ENCODE measurements at regions not wholly inside any gene's neighbourhood (a gene's known extent, or its start where the extent isn't known, plus 50 kb on each side); places are given as distances from the start of the nearest gene placed in this dataset.

DNA sequence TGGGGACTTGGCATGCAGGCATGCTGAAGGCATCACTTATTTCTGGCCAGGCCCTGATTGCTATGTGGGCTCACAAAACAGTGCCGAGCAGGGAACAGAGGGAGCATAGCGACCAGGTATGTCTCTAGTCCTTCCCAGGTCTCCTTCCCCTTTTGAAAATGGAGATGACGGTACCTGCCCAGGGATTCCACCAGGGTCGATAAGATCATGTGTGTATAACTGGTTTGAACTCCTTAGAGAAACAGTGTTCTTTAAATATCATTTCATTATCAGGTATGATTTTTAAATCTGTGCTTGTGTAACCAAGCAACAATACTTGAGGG, 280.6 kb downstream of the FOXO1 start:
- intact Hi-C loops (cut with DNase I), result no loop called here
- DNase-seq, result no peak

DNA sequence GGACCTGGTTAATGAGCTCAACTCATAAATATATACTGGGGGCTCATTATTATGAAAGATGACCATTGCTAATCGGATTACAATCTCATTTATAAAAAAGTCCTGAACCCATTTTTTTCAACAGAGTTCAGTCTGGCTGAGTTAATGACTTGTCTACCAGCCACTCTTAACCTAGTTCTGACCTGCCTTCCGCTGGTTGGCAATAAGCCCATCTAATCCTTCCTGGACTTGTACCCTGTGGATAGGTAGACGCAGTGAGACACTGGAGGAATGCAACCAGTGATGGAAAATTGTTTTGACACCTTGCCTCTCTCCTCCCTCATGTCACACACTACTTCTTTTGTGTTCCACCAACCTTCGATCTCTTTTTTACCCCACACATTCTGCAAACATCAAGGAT, 279.9 kb downstream of the FOXO1 start:
- intact Hi-C loops (cut with DNase I), result no loop called here
- no peak for DNase-seq

DNA sequence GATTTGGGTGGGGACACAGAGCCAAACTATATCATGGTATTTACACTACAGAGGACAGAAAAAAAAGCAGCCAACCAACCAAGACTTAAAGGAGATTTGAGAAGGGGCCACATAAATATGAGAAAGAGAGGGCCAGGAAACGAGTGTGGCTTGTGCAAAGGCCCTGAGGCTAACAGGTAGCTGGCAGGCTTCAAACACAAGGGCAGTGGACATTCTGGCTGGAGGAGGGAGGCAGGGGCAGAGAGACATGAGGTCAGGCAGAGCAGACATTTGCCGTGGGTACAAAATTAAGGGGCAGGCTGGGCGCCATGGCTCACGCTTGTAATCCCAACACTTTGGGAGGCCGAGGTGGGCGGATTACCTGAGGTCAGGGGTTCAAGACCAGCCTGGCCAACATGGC, 278.7 kb downstream of the FOXO1 start:
- intact Hi-C loops (cut with DNase I), result no loop called here
- no peak for DNase-seq

DNA sequence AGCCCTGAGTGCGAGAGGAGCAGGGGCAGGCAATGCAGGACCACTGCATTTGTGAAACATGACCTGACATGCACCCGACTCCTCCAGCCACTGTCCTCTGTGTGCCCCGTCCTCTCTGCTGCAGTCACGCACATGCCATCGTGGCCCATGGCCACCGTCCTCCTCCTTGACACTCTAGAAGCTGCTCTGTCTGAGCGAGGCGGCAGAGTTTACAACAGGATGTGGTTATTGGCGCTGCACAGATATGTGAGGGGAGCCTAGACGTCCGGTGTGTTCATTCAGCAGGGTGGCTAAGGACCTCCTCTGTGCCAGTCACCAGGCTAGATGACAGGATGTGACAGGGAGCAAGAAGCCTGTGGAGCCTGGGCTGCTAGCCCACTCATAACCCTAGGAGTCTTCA, 277.8 kb downstream of the FOXO1 start:
- intact Hi-C loops (cut with DNase I), result no loop called here
- DNase-seq, result no peak

DNA sequence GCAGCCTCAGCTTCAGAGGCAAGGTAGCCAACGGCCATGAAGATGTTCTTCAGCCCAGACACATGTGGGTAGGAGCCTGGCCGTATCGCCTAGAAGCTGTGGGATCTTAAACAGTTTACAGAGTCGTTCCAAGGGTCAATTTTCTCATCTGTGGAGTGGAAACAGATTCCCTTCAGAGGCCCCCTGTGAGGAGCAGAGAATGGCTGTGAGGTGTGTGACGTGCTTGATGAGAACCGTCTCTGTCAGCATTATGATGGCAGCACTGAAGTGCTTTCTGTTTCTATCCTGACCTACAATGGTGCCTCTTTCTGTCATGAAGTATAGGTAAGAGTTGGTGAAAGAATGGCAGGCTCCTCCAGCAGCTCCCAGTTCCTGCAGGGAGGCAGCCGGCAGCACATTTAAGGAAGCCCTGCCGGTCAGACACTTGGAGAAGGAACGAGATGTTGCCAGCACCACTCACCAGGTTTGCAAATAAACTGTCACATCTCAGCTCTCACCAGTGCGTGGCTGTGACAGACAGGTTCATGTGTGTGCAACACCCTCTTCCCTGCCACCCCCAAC, 277.3 kb downstream of the FOXO1 start:
- intact Hi-C loops (cut with DNase I), result no loop called here
- DNase-seq, result peak in 1 of 10 donors; percentile 22

DNA sequence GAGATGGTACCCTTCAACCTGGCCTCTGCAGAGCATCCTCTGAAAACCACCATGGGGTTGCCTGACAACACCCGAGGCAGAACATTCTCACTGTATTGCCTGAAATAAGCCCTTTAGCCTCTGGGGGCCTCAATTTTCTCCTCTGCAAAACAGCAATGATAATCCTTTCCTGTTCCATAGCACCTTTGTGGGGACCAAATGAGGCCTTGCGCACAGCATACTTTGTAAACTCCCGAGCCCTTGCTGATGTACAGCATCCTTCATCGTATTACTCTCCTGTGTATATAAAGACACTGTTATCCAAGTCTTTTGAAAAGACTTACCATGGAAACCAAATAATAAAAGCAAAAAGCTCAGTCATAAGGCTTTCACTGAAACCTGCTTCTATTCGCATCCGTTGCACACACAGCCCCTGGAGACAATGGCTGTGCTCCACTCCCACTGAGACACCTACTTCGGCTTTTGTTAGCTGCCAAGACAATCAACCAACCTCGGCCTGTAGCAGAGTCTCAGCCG, 276.0 kb downstream of the FOXO1 start:
- intact Hi-C loops (cut with DNase I), result no loop called here
- DNase-seq, result no peak

DNA sequence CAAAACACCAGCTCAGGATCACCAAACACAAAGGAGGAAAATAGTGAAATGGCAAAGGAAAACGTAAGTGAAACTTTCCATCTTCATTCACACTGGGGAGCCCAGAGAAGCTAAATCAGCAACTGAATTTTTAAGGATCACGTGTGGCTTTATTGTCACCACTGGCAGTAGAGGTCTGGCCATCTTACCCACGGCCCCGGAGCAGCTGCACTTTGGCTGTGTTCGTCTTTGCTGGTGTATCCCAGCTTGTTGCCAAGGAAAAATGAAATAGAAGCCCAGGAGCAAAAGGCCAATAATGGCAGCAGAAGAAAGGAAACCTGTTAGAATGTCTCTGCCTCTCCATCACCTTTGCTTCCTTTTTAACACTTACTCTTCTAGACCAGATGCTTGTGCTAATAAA, 274.7 kb downstream of the FOXO1 start:
- DNase-seq, result no peak
- intact Hi-C loops (cut with DNase I), result no loop called here

DNA sequence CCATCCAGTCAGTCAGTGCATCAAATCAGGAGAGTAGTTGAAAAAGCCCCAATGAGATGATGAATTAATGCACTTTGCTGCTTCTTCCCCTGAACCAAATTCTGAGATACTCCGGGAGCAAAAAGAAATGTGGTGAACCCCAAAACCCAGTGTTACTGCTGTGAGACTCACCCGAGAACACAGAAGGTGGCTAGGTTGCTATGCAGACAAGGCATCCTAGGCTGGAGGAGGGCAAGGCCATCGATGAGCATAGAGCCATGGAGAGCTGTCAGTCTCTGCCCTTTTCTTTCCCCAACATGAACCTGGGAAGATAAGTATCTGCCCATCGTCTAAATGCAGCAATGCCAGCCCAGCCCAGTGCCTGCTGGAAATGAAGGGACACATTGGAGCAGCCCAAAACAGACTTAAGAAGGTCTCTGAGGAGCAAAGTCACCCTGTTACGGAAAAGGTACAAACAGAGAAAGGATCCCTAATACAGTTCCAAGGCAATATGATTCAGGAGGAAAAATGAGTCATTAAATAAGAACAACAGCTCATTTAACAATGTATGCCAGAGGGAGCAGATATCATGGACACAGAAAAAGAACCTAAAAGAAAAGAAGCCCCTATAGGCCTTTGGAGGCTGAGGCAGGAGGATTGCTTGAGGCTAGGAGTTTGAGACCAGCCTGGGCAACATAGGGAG, 272.0 kb downstream of the FOXO1 start:
- no peak for DNase-seq
- intact Hi-C loops (cut with DNase I), result no loop called here

DNA sequence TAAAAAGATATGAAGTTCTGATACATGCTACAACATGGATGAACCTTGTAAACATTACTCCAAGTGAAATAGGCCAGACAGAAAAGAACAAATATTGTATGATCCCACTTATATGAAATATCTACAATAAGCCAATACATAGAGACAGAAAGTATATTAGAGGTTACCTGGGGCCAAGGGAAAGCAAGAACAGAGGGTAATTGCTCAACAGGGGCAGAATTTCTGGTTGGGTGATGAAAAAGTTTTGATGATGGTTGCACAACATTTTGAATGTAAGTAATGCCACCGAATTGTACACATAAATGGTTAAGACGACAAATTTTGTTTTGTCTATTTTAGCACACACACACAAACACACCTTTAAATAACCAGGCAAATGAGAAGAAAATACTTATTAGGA, 268.4 kb downstream of the FOXO1 start:
- no peak for DNase-seq
- intact Hi-C loops (cut with DNase I), result no loop called here

DNA sequence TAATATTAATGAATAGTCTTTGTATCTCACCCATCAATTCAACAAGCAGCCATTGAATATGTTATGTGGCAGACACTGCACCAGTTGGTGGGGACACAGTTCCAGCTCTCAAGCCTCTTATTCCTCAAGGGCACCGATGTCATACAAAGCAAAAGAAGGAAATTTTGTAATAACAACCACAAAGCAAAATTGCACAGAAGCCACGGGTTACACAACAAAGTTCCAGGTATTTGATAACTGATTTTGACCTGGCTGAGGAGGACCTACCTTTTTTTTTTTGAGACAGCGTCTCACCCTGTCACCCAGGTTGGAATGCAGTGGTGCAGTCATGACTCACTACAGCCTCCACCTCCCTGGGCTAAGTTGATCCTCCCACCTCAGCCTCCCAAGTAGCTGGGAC, 266.7 kb downstream of the FOXO1 start:
- intact Hi-C loops (cut with DNase I), result no loop called here
- DNase-seq, result peak in 1 of 10 donors; percentile 37

DNA sequence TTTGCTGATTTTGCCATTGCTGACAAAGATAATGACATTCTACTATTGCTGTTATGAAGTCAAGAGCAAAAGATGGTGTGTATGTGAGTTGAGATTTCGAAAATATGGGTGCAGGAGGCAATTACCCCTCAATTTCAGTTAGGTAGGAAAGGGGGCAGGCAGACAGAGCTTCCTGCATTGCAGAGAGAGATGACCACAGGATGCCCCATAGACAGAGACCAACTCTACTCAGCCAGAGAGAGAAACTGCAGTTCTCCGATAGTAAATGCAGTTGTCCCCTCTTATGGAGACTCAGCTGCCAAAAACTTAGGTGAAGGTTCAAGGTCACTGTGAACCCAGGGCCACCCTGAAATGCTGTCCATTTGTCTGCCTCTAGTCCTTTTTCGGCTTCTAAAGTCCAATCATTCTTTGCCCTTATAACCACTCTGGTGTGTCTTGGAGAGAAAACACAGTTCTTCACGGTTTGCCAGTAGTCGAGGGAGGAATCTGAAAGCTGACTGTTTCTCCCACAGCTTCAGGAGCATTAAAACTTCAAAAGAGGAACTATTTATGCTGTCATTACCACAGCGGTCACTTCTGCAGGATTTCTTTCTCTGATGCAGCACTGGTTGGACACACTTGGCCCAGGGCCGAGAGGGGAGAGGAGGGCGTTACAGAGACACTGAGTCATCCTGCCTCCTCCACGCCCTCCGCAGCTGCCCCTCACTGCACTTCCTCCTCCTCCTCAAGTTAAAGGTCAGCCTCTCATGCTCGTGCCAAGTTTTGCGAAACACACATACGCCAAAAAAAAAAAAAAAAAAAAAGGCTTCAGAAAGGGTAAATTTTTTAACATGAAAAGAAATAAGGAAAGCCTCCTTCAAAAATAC, 264.3 kb downstream of the FOXO1 start:
- peak in 9 of 10 donors; percentile 44 to 93 (median 61) for DNase-seq
- intact Hi-C loops (cut with DNase I), result no loop called here

DNA sequence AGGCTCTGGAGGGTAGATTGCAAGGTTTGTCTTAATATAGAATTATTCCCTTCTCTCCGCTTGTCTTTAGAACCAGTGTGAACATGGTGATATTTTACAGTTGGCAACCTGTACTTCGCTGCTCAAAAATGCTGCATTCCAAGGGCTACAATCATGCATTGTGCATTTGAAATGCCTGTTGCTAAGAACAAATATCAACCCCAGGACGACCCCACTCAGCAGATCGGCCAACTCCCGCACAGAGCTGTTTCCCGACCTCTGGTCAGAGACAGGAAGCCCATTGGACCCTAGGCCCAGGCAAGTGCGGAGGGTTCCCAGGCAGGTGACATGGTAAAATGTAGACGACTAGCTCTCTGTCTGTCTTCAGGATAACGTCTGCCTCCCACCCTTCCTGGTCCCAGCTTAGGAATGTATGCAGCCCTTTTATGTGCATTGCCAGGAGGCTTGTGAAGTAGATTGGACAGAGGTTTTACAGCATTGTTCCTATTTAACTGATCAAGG, 263.5 kb downstream of the FOXO1 start:
- no peak for DNase-seq
- intact Hi-C loops (cut with DNase I), result no loop called here

DNA sequence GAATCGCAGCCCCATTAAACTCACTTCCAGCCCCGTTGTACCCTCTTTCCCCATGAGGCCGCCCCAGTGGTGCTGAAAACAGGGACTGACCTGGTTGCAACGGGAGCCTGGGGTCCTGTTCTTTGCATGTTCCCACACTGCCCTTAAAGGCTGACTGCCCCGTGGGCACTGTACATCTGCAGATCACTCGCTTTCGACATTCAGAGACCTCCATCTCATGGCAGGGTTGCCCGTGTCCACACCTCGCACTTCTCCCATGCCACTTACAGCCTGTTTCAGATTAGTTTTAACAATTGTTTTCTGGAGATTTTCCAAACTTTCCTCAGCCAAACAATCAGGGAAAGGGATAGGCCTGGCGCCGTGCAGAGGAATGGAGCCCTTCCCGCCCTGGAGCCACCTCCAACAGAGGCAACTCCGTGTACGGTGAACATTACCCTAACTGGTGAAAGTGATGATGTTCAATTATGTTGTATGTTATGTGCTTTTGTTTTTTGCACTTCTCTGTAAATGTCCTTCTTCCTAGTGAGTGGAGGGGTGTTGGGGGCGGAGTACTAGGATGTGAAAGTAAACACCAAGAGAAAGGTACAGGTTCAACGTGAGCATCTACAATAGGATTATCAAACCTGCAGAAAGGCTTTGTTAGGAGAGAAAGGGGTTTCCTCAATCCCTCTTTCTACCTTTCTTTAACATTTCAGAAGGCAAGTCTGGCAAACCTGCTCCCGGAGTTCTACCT, 262.8 kb downstream of the FOXO1 start:
- intact Hi-C loops (cut with DNase I), result no loop called here
- no peak for DNase-seq

DNA sequence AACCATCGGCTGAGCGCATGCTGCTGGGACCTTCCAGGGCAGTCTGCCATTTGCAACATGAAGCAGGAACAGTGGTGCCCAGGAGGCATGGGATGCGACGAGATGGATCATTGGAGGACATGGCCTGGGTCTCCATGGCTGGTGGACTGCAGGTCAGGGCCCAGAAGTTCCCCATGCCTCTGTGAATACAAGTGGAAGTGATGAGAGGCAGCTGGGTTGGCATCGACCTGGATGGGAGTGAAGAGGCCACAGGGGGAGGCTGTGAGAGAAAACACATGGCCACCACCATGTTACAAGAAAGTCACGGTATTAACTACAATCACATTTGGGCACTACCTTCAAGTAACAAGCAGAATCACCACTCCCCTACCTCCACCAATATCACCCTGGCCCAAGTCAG, 262.0 kb downstream of the FOXO1 start:
- intact Hi-C loops (cut with DNase I), result no loop called here

DNA sequence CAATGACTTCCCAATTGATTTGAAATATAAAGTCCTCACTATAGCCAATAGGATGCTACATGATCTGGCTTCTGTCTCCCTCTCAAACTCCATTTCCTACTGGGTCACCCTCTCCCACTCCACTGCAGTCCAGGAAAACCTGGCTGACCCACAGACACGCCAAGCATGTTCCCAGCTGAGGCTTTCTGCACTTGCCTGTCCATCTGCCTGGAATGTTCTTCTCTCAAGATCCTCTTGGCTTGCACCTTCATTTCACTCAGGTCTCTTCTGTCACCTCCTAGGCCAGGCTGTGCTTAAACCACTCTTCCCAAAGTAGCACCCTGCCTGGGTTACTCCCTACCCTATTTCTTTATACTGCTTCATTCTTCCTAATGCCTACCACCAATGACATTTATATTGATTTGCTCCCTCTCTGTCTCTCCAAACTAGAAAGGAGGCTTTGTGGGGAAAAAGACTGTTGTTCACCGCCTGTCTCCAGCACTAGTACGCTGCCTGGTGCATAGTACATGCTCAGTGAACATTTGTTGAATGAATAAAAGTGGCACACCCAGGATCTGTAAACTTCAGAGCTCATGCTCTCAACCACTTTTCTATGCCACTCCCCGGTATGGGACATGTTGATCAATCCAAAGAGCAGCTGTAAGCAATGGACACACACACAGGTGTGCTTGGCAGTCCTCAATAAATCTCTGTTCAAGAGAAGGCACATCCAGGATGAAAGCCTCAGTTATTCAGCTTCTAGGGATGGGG, 261.3 kb downstream of the FOXO1 start:
- intact Hi-C loops (cut with DNase I), result no loop called here
- DNase-seq, result no peak

More for the DNA sequence above, 262.0 kb downstream of the FOXO1 start:
- no peak for DNase-seq

DNA sequence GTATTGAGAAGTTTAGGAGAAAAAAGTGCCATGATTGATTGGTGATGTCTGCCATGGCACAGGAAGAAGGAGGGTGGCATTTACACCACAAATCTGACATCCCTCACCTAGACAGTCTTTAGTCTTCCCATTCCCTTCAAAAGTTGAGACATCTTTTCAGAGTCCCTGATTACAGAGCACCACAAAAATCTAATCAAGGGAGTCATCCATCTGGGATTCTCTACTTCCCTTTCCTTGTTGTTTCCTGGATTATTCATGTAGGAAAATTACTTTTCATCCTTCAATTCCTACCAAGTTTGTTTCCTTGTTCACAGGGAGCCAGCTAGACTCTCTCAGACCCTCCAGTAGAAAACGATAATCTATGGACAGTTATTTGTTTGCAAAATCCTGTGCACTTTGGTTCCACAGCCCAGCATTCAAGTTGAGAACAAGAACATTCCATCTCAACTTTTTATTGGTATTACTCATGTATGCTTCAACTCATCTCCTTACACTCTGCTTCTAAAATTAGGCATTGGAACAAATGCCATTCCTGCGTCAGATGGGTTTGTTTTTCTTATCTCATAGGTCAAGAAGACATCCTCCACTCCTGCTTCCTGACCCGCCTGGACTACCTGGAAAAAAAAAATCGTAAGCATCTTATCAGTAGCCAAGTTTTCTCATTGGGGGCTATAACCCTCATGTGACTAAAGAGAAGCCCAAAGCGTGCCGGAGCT, 259.9 kb downstream of the FOXO1 start:
- intact Hi-C loops (cut with DNase I), result no loop called here
- DNase-seq, result no peak

DNA sequence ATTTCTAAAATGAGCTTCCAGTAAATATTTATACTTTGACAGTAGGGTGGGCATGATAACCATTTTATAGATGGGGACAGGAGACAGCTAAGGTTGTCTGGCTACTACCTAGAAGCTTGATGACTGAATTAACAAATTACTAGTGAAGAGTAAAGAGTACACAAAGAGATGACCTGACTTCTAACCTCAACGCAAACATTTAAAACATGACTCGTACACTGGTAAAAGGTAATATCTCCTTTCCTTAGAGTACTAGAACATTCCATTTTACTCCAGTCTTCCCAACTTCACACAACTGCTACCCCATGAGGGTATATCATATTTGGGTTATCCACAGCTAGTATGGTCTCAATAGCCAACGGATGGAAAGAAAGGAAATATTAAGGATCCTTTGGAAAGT, 258.9 kb downstream of the FOXO1 start:
- intact Hi-C loops (cut with DNase I), result no loop called here
- DNase-seq, result no peak

DNA sequence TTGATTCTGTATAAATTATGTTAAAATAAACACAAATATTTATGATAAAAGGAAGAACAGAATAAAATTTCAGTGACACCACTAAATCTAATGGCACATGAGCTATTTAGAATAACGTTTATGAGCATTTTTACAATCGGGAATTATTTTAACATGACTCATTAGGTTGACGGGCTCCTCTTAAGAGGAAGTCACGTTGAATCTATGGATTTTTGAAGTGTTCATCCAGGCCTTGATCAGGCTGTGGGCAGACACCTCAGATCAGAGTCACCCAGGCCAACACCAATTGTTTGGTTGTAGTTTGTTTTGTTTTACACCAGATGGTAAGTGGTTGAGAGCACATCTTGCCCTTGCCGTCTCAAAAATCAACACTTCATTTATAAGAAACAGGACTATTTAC, 257.8 kb downstream of the FOXO1 start:
- intact Hi-C loops (cut with DNase I), result no loop called here
- DNase-seq, result no peak

DNA sequence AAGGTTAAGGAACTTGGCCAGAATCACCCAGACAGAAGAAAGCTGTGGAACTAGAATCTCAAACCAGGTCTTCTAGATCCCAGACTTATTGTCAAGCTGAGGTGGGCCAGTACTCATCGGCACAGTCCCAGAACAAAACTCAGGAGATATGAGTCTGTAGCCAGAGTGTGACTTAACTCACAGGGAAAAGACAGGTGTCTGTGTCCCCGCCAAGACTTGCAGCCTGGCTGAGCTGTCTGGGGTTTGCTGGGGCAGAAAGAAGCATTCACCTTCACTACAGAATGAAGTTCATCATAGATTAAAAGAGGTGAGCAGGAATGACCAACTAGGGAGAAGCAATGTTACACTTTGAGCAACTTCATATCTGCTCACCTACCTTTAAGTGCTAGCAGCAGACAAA, 257.2 kb downstream of the FOXO1 start:
- no peak for DNase-seq
- intact Hi-C loops (cut with DNase I), result no loop called here

DNA sequence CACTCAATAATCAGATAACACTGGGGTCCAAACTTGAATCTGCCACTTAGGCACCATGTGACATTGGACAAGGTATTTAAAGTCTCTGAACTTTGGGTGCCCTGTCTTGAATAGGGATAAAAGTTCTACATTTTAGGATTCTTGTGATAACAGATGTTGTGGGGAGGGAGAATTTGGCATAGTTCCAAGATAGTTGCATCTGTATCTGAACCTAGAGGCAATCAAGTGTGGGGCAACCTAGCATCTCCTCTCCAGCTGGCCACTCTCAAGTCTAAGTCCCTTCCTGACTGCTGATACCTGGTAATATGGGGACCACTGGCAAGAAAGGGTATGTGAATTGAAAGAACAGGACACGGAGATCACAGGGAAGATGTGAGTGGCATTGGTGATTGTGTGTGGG, 256.1 kb downstream of the FOXO1 start:
- intact Hi-C loops (cut with DNase I), result no loop called here
- no peak for DNase-seq

Measured in posterior cingulate gyrus (tissue), 11 donors.